HL-60 (cell line): ENCODE measurements at regions not wholly inside any gene's neighbourhood (a gene's known extent, or its start where the extent isn't known, plus 50 kb on each side); places are given as distances from the start of the nearest gene placed in this dataset.
"Not testable (repeated sequence)": the region's sequence is repeated elsewhere in the genome, so short reads cannot be mapped to it uniquely, and the experiment has no call there.

ENCODE experiments used
- DNase-seq, 2 experiments: peaks; one replicate each; pipeline ENCODE4 v3.0.0-alpha.2; 2010 to 2020; ENCODE audit warnings: low read depth in 1 of 2, low spot score in 1 of 2
- H3K27ac ChIP-seq: fragments of 250-450 bp; sonication (Bioruptor Pico); replicated peaks from 2 replicates; pipeline ENCODE4 v1.5.1; 2020; ENCODE audit warnings: mild to moderate bottlenecking, moderate library complexity
- H3K27me3 ChIP-seq: fragments of 250-450 bp; sonication (Bioruptor Pico); 2 replicates; pipeline ENCODE4 v1.5.1; 2021; ENCODE audit warnings: mild to moderate bottlenecking, moderate library complexity; ENCODE audit not compliant: insufficient read depth, poor library complexity, severe bottlenecking
- H3K4me3 ChIP-seq: replicated peaks from 2 replicates; pipeline ENCODE4 v1.5.1; 2011; ENCODE audit warnings: mild to moderate bottlenecking, control low read depth, low read length; ENCODE audit not compliant: insufficient read depth
- CTCF ChIP-seq: IDR thresholded peaks from one replicate; pipeline ENCODE4 v1.5.1; 2011; ENCODE audit warnings: low read length, control low read depth, inconsistent platforms; ENCODE audit not compliant: insufficient read depth
- GABPA ChIP-seq: IDR thresholded peaks from 2 replicates; pipeline ENCODE4 v1.6.1; 2012; ENCODE audit warnings: low read depth
- POLR2AphosphoS5 ChIP-seq: IDR thresholded peaks from 2 replicates; pipeline ENCODE4 v1.6.1; 2012; ENCODE audit warnings: low read depth
- SPI1 ChIP-seq: IDR thresholded peaks from 2 replicates; pipeline ENCODE4 v1.6.1; 2012; ENCODE audit warnings: low read depth, mild to moderate bottlenecking, borderline replicate concordance
- TF ChIP-seq, protein P1 (sequence below): IDR thresholded peaks from 2 replicates; pipeline ENCODE4 v1.6.1; 2012; ENCODE audit warnings: low read depth; ENCODE audit not compliant: insufficient replicate concordance

GRCh38 chr2:240258685-240259084, 118.2 kb upstream of the OTOS start:
- no peak for DNase-seq
- TF ChIP-seq POLR2AphosphoS5 (no peak), CTCF (no peak), SPI1 (no peak)
- TF ChIP-seq, protein P1, sequence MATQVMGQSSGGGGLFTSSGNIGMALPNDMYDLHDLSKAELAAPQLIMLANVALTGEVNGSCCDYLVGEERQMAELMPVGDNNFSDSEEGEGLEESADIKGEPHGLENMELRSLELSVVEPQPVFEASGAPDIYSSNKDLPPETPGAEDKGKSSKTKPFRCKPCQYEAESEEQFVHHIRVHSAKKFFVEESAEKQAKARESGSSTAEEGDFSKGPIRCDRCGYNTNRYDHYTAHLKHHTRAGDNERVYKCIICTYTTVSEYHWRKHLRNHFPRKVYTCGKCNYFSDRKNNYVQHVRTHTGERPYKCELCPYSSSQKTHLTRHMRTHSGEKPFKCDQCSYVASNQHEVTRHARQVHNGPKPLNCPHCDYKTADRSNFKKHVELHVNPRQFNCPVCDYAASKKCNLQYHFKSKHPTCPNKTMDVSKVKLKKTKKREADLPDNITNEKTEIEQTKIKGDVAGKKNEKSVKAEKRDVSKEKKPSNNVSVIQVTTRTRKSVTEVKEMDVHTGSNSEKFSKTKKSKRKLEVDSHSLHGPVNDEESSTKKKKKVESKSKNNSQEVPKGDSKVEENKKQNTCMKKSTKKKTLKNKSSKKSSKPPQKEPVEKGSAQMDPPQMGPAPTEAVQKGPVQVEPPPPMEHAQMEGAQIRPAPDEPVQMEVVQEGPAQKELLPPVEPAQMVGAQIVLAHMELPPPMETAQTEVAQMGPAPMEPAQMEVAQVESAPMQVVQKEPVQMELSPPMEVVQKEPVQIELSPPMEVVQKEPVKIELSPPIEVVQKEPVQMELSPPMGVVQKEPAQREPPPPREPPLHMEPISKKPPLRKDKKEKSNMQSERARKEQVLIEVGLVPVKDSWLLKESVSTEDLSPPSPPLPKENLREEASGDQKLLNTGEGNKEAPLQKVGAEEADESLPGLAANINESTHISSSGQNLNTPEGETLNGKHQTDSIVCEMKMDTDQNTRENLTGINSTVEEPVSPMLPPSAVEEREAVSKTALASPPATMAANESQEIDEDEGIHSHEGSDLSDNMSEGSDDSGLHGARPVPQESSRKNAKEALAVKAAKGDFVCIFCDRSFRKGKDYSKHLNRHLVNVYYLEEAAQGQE = no peak
- Histone ChIP-seq H3K27me3 (no peaks in the 10 kb centered on the region), H3K4me3 (no peak overlapping the region), H3K27ac (no peak overlapping the region)

DNA sequence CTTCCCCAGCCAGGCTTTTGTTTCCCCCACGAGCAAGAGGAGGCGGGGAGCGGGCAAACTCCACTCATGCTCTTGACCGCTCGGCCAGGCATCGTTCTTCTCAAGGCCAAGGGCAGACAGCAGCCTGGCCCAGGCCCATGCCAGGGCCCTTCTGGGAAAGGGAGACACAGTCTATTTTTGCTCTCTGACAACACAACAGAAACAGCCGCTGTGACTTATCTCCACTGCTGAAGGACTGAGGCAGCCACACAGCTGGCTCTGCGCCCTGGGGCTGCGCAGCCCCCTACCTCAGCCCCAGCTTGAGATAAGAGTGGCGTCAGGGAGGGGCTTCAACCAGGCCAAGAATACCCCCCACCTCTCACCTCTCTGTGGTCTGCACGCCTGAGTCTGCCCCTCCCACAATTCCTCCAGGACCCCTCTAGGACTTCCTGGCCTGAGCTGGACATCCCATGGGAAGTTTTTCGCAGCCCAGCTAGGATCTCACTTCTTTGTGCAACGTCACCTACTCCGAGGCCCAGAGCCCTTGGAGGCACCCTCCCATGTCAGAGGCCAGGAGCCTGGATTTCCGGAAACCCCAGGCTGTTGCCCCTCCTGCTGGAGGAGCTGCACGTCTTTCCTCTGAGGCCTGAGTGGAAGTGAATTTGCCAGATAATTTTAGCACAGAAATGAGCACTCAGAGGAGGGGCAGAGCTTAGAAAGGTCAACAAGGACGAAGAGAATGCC, 118.9 kb upstream of the OTOS start:
- Histone ChIP-seq H3K27me3 (no peaks in the 10 kb centered on the region), H3K27ac (no peak overlapping the region), H3K4me3 (no peak overlapping the region)
- no peak for TF ChIP-seq GABPA
- no peak for TF ChIP-seq POLR2AphosphoS5
- no peak for TF ChIP-seq CTCF
- TF ChIP-seq, protein P1 = no peak
- no peak for TF ChIP-seq SPI1
- DNase-seq = no peak

GRCh38 chr2:240259924-240260529, 119.6 kb upstream of the OTOS start:
- TF ChIP-seq GABPA (no peak), CTCF (no peak), SPI1 (no peak)
- H3K27ac ChIP-seq = no peak overlapping the region
- no peak overlapping the region for H3K4me3 ChIP-seq

GRCh38 chr2:240260664-240261063, 120.2 kb upstream of the OTOS start:
- no peaks in the 10 kb centered on the region for H3K27me3 ChIP-seq
- H3K4me3 ChIP-seq = no peak overlapping the region
- DNase-seq = no peak
- no peak overlapping the region for H3K27ac ChIP-seq
- TF ChIP-seq POLR2AphosphoS5 = no peak

More at GRCh38 chr2:240259924-240260529, 119.6 kb upstream of the OTOS start:
- DNase-seq = no peak
- H3K27me3 ChIP-seq = no peaks in the 10 kb centered on the region

GRCh38 chr2:240262578-240262977, 122.1 kb upstream of the OTOS start:
- not testable (repeated sequence) for DNase-seq, H3K27me3 ChIP-seq, H3K4me3 ChIP-seq, H3K27ac ChIP-seq
